WTC11 (cell line): ENCODE measurements at regions not wholly inside any gene's neighbourhood (a gene's known extent, or its start where the extent isn't known, plus 50 kb on each side); places are given as distances from the start of the nearest gene placed in this dataset.

Experiments used
- ATAC-seq: fragments of 200-7000 bp; cut with Tn5 transposase; 2 replicates; pipeline ENCODE4 v1.10.0; 2021; ENCODE audit warnings: mild to moderate bottlenecking, moderate library complexity
- CTCF ChIA-PET: fragments of 300-600 bp; sonication (Branson Sonifier 250); formaldehyde crosslinking; loops from one replicate; lab custom pipeline; 2021; ENCODE audit warnings: antibody characterized with exemption; lab: Charles Lee
- POLR2A ChIA-PET: fragments of 350-600 bp; sonication (Branson Sonifier 250); formaldehyde crosslinking; loops from one replicate; lab custom pipeline; 2021; ENCODE audit warnings: antibody characterized with exemption; lab: Charles Lee
- DNase-seq: peaks from one replicate; pipeline ENCODE4 v3.0.0; 2021; ENCODE audit warnings: low spot score
- H3K27ac Mint-ChIP-seq: 2 replicates; pipeline ENCODE4 v1.8.0; 2021; ENCODE audit warnings: mixed read lengths
- H3K27me3 Mint-ChIP-seq: 2 replicates; pipeline ENCODE4 v1.8.0; 2021; ENCODE audit warnings: low read depth, mild to moderate bottlenecking, moderate library complexity, mixed read lengths
- H3K36me3 Mint-ChIP-seq: 2 replicates; pipeline ENCODE4 v1.8.0; 2021; ENCODE audit warnings: mixed read lengths
- H3K4me1 Mint-ChIP-seq: 2 replicates; pipeline ENCODE4 v1.8.0; 2022; ENCODE audit warnings: mixed read lengths
- H3K4me3 Mint-ChIP-seq: 2 replicates; pipeline ENCODE4 v1.8.0; 2021; ENCODE audit warnings: mild to moderate bottlenecking, moderate library complexity, mixed read lengths
- H3K9me3 Mint-ChIP-seq: 2 replicates; pipeline ENCODE4 v1.8.0; 2021; ENCODE audit warnings: mixed read lengths
- FOXP1 ChIP-seq: sonication (generic); formaldehyde crosslinking; IDR thresholded peaks from 2 replicates; pipeline ENCODE4 v1.8.0; 2022; ENCODE audit warnings: missing genetic modification reagents, mild to moderate bottlenecking, moderate library complexity, borderline replicate concordance
- HMGA2 ChIP-seq: fragments of 250-450 bp; sonication (Bioruptor Pico); IDR thresholded peaks from 2 replicates; pipeline ENCODE4 v1.4.0; 2021; ENCODE audit warnings: mild to moderate bottlenecking, moderate library complexity
- JUN ChIP-seq: sonication (generic); formaldehyde crosslinking; IDR thresholded peaks from 2 replicates; pipeline ENCODE4 v1.8.0; 2023; ENCODE audit warnings: mild to moderate bottlenecking, missing genetic modification reagents
- KAT7 ChIP-seq: sonication (generic); formaldehyde crosslinking; IDR thresholded peaks from 2 replicates; pipeline ENCODE4 v1.8.1; 2023; ENCODE audit warnings: missing genetic modification reagents, mild to moderate bottlenecking, borderline replicate concordance
- MLX ChIP-seq: sonication (generic); formaldehyde crosslinking; IDR thresholded peaks from 2 replicates; pipeline ENCODE4 v1.8.1; 2023; ENCODE audit warnings: mild to moderate bottlenecking, missing genetic modification reagents, moderate library complexity
- MYBL2 ChIP-seq: sonication (generic); formaldehyde crosslinking; IDR thresholded peaks from 2 replicates; pipeline ENCODE4 v1.8.1; 2023; ENCODE audit warnings: mild to moderate bottlenecking, moderate library complexity, missing genetic modification reagents
- OVOL2 ChIP-seq: fragments of 250-450 bp; sonication (Bioruptor Pico); IDR thresholded peaks from 2 replicates; pipeline ENCODE4 v1.9.0; 2021; ENCODE audit warnings: mild to moderate bottlenecking, borderline replicate concordance
- SMAD3 ChIP-seq: sonication (generic); formaldehyde crosslinking; IDR thresholded peaks from 2 replicates; pipeline ENCODE4 v1.8.0; 2022; ENCODE audit warnings: missing genetic modification reagents, mild to moderate bottlenecking, borderline replicate concordance
- SMAD4 ChIP-seq: sonication (generic); formaldehyde crosslinking; IDR thresholded peaks from 2 replicates; pipeline ENCODE4 v1.8.0; 2022; ENCODE audit warnings: mild to moderate bottlenecking, missing genetic modification reagents
- TP53 ChIP-seq: sonication (generic); formaldehyde crosslinking; IDR thresholded peaks from 2 replicates; pipeline ENCODE4 v1.8.1; 2023; ENCODE audit warnings: mild to moderate bottlenecking, missing genetic modification reagents
- ZBTB21 ChIP-seq: sonication (generic); formaldehyde crosslinking; IDR thresholded peaks from 2 replicates; pipeline ENCODE4 v1.8.1; 2023; ENCODE audit warnings: mild to moderate bottlenecking, missing genetic modification reagents, borderline replicate concordance
- ZBTB43 ChIP-seq: sonication (generic); formaldehyde crosslinking; IDR thresholded peaks from 2 replicates; pipeline ENCODE4 v1.8.1; 2023; ENCODE audit warnings: mild to moderate bottlenecking, missing genetic modification reagents
- ZNF281 ChIP-seq: sonication (generic); formaldehyde crosslinking; IDR thresholded peaks from 2 replicates; pipeline ENCODE4 v1.8.0; 2023; ENCODE audit warnings: mild to moderate bottlenecking, missing genetic modification reagents
- TF ChIP-seq, protein P1 (sequence below): sonication (generic); formaldehyde crosslinking; IDR thresholded peaks from 2 replicates; pipeline ENCODE4 v1.8.1; 2022; ENCODE audit warnings: missing genetic modification reagents, borderline replicate concordance
- TF ChIP-seq, protein P2 (sequence below): sonication (generic); formaldehyde crosslinking; conservative IDR thresholded peaks from 2 replicates; pipeline ENCODE4 v1.8.1; 2022; ENCODE audit warnings: mild to moderate bottlenecking, missing genetic modification reagents
- TF ChIP-seq, protein P3 (sequence below): fragments of 250-450 bp; sonication (Bioruptor Pico); conservative IDR thresholded peaks from 2 replicates; pipeline ENCODE4 v1.9.0; 2021; ENCODE audit warnings: mild to moderate bottlenecking
- TF ChIP-seq, protein P4 (sequence below): sonication (generic); formaldehyde crosslinking; IDR thresholded peaks from 2 replicates; pipeline ENCODE4 v1.8.0; 2022; ENCODE audit warnings: mild to moderate bottlenecking, missing genetic modification reagents

DNA sequence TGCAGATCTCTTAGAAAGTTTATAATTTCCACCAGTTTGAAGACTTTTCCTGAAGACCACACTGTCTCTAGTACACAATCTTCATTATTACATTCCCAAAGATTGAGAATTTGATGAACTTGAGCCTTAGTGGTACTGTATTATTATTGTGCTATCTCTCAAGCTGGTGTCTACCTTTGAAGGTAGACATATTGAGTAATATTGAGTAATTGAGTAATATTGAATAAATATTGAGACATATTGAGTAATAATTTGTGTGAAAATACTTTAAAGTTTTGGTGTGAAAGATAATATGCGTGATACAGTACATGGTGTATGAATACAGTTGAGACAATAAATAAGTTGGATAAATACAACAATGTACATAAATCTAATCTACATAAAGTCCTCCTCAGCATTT, 613.1 kb upstream of the ADGRL2 start:
- no peak overlapping the region for H3K27ac Mint-ChIP-seq
- peaks cover 8% of the 10 kb centered on the region for H3K9me3 Mint-ChIP-seq
- H3K36me3 Mint-ChIP-seq = 0 out of 2 replicates have a peak, but pooled peaks cover 3% of the 10 kb centered on the region
- peaks cover 9% of the 10 kb centered on the region for H3K4me1 Mint-ChIP-seq
- no peak overlapping the region for H3K4me3 Mint-ChIP-seq
- DNase-seq = no peak
- ChIA-PET POLR2A (no interaction called here), CTCF (no interaction called here)
- ATAC-seq = no peak
- no peak for TF ChIP-seq SMAD4
- no peaks in the 10 kb centered on the region; the same call in 1 of the 2 replicates for H3K27me3 Mint-ChIP-seq

GRCh38 chr1:81186261-81186660, 614.5 kb upstream of the ADGRL2 start:
- ChIA-PET CTCF (no interaction called here), POLR2A (no interaction called here)
- Mint-ChIP-seq H3K27me3 (no peaks in the 10 kb centered on the region; the same call in none of the 2 replicates), H3K9me3 (peaks cover 13% of the 10 kb centered on the region), H3K36me3 (peaks cover 10% of the 10 kb centered on the region), H3K27ac (no peak overlapping the region), H3K4me3 (no peak overlapping the region), H3K4me1 (peaks cover 9% of the 10 kb centered on the region)
- no peak for ATAC-seq
- DNase-seq = no peak
- no peak for TF ChIP-seq MYBL2 (CRISPR knock-in tag)
- TF ChIP-seq, protein P1, sequence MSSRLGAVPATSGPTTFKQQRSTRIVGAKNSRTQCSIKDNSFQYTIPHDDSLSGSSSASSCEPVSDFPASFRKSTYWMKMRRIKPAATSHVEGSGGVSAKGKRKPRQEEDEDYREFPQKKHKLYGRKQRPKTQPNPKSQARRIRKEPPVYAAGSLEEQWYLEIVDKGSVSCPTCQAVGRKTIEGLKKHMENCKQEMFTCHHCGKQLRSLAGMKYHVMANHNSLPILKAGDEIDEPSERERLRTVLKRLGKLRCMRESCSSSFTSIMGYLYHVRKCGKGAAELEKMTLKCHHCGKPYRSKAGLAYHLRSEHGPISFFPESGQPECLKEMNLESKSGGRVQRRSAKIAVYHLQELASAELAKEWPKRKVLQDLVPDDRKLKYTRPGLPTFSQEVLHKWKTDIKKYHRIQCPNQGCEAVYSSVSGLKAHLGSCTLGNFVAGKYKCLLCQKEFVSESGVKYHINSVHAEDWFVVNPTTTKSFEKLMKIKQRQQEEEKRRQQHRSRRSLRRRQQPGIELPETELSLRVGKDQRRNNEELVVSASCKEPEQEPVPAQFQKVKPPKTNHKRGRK (CRISPR knock-in tag) = no peak
- no peak for TF ChIP-seq ZBTB21 (CRISPR knock-in tag)
- TF ChIP-seq MLX (CRISPR knock-in tag) = no peak
- TF ChIP-seq KAT7 = no peak
- TF ChIP-seq OVOL2 = no peak
- TF ChIP-seq JUN (CRISPR knock-in tag) = no peak
- no peak for TF ChIP-seq ZBTB43 (CRISPR knock-in tag)
- TF ChIP-seq ZNF281 (CRISPR knock-in tag) = no peak
- TF ChIP-seq TP53 (CRISPR knock-in tag) = no peak
- TF ChIP-seq, protein P2, sequence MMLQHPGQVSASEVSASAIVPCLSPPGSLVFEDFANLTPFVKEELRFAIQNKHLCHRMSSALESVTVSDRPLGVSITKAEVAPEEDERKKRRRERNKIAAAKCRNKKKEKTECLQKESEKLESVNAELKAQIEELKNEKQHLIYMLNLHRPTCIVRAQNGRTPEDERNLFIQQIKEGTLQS (CRISPR knock-in tag) = no peak
- TF ChIP-seq, protein P3, sequence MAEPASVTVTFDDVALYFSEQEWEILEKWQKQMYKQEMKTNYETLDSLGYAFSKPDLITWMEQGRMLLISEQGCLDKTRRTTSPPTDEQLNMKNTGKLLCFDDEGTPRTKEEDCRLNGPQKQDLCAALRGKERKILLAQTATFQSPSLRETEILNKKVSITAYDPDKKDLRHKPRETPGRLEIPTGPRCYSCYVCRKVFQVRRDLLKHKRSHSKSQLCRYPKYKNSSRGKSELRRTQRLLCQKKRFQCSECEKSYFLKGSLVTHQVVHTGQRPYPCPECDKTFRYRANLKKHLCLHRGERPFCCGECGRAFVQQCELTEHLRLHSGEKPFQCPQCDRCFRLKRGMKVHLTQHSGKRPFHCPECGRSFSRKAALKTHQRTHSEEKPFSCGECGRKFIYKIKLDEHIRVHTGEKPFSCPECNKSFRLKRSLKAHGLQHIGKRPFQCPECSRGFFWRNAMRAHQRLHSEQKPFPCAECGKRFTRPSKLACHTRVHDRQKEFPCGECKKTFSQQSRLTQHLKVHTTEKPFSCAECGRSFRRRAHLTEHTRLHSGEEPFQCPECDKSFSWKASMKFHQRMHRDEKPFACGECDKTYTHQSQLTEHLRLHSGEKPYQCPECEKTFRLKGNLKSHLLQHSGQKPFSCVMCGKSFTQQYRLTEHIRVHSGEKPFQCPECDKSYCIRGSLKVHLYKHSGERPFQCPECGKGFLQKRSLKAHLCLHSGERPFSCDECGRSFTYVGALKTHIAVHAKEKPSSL (CRISPR knock-in tag) = no peak
- no peak for TF ChIP-seq FOXP1 (CRISPR knock-in tag)
- TF ChIP-seq HMGA2 = no peak
- no peak for TF ChIP-seq SMAD3
- TF ChIP-seq, protein P4, sequence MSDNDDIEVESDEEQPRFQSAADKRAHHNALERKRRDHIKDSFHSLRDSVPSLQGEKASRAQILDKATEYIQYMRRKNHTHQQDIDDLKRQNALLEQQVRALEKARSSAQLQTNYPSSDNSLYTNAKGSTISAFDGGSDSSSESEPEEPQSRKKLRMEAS = no peak
